ENCODE measurements at regions not wholly inside any gene's neighbourhood (a gene's known extent, or its start where the extent isn't known, plus 50 kb on each side); places are given as distances from the start of the nearest gene placed in this dataset.

DNA sequence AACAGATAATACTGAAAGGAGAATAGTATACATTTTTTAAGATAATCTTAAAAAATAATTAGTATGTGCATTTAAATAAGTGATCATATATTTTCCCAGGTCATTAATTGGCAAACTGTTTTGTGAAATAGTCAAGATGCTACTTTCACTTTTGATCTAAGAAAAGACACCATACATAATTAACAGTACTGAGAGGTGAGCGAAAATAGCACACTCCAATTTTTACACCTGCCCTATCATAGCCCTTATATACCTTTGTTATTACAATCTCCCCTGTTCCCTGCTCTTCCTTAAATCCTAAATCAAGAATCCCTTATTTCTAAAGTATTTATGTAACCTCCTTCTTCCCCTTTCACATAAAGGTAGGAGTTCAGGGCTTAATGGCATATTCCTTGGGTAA lies 500.1 kb upstream of the LRATD1 start:
- TF ChIP-seq, protein P1, sequence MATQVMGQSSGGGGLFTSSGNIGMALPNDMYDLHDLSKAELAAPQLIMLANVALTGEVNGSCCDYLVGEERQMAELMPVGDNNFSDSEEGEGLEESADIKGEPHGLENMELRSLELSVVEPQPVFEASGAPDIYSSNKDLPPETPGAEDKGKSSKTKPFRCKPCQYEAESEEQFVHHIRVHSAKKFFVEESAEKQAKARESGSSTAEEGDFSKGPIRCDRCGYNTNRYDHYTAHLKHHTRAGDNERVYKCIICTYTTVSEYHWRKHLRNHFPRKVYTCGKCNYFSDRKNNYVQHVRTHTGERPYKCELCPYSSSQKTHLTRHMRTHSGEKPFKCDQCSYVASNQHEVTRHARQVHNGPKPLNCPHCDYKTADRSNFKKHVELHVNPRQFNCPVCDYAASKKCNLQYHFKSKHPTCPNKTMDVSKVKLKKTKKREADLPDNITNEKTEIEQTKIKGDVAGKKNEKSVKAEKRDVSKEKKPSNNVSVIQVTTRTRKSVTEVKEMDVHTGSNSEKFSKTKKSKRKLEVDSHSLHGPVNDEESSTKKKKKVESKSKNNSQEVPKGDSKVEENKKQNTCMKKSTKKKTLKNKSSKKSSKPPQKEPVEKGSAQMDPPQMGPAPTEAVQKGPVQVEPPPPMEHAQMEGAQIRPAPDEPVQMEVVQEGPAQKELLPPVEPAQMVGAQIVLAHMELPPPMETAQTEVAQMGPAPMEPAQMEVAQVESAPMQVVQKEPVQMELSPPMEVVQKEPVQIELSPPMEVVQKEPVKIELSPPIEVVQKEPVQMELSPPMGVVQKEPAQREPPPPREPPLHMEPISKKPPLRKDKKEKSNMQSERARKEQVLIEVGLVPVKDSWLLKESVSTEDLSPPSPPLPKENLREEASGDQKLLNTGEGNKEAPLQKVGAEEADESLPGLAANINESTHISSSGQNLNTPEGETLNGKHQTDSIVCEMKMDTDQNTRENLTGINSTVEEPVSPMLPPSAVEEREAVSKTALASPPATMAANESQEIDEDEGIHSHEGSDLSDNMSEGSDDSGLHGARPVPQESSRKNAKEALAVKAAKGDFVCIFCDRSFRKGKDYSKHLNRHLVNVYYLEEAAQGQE (IDR thresholded peaks at IDR 0.05; ENCODE audit: insufficient replicate concordance, low read depth) = no peak
- TF ChIP-seq SPI1 (IDR thresholded peaks at IDR 0.05; ENCODE audit: borderline replicate concordance, low read depth) = no peak
- TF ChIP-seq POLR2AphosphoS5 (IDR thresholded peaks at IDR 0.05; ENCODE audit: low read depth) = no peak
- no peak for TF ChIP-seq GABPA (IDR thresholded peaks at IDR 0.05; ENCODE audit: low read depth)
- TF ChIP-seq, protein P2, sequence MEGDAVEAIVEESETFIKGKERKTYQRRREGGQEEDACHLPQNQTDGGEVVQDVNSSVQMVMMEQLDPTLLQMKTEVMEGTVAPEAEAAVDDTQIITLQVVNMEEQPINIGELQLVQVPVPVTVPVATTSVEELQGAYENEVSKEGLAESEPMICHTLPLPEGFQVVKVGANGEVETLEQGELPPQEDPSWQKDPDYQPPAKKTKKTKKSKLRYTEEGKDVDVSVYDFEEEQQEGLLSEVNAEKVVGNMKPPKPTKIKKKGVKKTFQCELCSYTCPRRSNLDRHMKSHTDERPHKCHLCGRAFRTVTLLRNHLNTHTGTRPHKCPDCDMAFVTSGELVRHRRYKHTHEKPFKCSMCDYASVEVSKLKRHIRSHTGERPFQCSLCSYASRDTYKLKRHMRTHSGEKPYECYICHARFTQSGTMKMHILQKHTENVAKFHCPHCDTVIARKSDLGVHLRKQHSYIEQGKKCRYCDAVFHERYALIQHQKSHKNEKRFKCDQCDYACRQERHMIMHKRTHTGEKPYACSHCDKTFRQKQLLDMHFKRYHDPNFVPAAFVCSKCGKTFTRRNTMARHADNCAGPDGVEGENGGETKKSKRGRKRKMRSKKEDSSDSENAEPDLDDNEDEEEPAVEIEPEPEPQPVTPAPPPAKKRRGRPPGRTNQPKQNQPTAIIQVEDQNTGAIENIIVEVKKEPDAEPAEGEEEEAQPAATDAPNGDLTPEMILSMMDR (IDR thresholded peaks at IDR 0.05; ENCODE audit: insufficient read depth, low read length) = no peak
- Histone ChIP-seq H3K27ac (replicated peaks) (no peak overlapping the region), H3K27me3 (ENCODE audit: insufficient read depth, poor library complexity, severe bottlenecking) (no peaks in the 10 kb centered on the region), H3K4me3 (replicated peaks; ENCODE audit: insufficient read depth, low read length) (no peak overlapping the region)
- no peak for DNase-seq (ENCODE audit: low read depth in 1 of 2, low spot score in 1 of 2)

DNA sequence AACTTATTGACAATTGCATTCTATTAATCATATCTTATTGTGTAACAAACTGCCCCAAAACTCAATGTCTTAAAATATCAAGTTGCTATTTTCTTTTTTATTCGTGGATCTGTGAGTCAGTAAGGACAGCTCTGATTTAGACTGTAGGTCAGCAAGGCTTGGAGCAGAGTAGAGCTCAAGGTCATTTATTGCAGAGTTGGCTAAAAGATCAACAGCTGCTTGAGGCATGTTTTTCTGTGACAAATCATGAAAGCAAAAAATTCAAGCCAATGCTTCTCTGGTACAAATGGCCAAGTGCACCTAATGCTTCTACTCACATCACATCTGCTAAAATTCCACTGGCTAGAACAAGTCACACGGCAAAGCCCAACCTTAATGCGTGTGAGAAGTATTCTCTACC lies 497.7 kb upstream of the LRATD1 start:
- TF ChIP-seq, protein P2 (IDR thresholded peaks at IDR 0.05; ENCODE audit: insufficient read depth, low read length) = no peak
- TF ChIP-seq, protein P1 (IDR thresholded peaks at IDR 0.05; ENCODE audit: insufficient replicate concordance, low read depth) = no peak
- no peak for TF ChIP-seq GABPA (IDR thresholded peaks at IDR 0.05; ENCODE audit: low read depth)
- no peak for TF ChIP-seq SPI1 (IDR thresholded peaks at IDR 0.05; ENCODE audit: borderline replicate concordance, low read depth)
- TF ChIP-seq POLR2AphosphoS5 (IDR thresholded peaks at IDR 0.05; ENCODE audit: low read depth) = no peak
- Histone ChIP-seq H3K4me3 (replicated peaks; ENCODE audit: insufficient read depth, low read length) (no peak overlapping the region), H3K27ac (replicated peaks) (no peak overlapping the region), H3K27me3 (ENCODE audit: insufficient read depth, poor library complexity, severe bottlenecking) (no peaks in the 10 kb centered on the region)
- no peak for DNase-seq (ENCODE audit: low read depth in 1 of 2, low spot score in 1 of 2)

DNA sequence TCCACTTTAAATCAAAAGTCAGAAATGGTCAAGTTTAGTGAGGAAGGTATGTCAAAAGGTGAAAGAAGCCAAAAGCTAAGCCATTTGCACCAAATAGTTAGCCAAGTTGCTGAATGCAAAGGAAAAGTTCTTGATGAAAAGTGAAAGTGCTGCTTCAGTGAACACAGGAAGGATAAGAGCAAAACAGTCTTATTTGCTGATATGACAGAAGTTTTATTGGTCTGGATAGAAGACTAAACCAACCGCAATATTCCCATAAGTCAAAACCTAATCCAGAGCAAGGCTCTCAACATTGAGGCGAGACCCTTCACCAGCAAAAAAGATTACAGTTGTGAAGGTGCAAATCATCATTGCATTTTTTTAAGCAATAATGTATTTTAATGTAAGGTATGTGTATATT lies 496.5 kb upstream of the LRATD1 start:
- Histone ChIP-seq H3K4me3 (replicated peaks; ENCODE audit: insufficient read depth, low read length) (no peak overlapping the region), H3K27me3 (ENCODE audit: insufficient read depth, poor library complexity, severe bottlenecking) (no peaks in the 10 kb centered on the region)
- TF ChIP-seq POLR2AphosphoS5 (IDR thresholded peaks at IDR 0.05; ENCODE audit: low read depth) = no peak
- no peak for TF ChIP-seq GABPA (IDR thresholded peaks at IDR 0.05; ENCODE audit: low read depth)
- TF ChIP-seq, protein P1 (IDR thresholded peaks at IDR 0.05; ENCODE audit: insufficient replicate concordance, low read depth) = no peak
- TF ChIP-seq, protein P2 (IDR thresholded peaks at IDR 0.05; ENCODE audit: insufficient read depth, low read length) = no peak
- no peak for TF ChIP-seq SPI1 (IDR thresholded peaks at IDR 0.05; ENCODE audit: borderline replicate concordance, low read depth)

More for the DNA sequence above, 496.5 kb upstream of the LRATD1 start:
- no peak for DNase-seq (ENCODE audit: low read depth in 1 of 2, low spot score in 1 of 2)
- H3K27ac ChIP-seq (replicated peaks) = no peak overlapping the region
